T-helper 2 cell treated with Interferon-gamma antibody and Interleukin-4, amounts not matched to agents 5 μg/mL and 100 μg/mL, for 36 hours (primary cell): ENCODE measurements at regions not wholly inside any gene's neighbourhood (a gene's known extent, or its start where the extent isn't known, plus 50 kb on each side); places are given as distances from the start of the nearest gene placed in this dataset.
"Not testable (repeated sequence)": the region's sequence is repeated elsewhere in the genome, so short reads cannot be mapped to it uniquely, and the experiment has no call there.

Experiments used
- DNase-seq: peaks from one replicate; pipeline ENCODE4 v3.0.0; 2021; ENCODE audit warnings: low spot score
- H3K27ac Mint-ChIP-seq: one replicate; pipeline ENCODE4 v1.8.0; 2021; ENCODE audit warnings: mild to moderate bottlenecking, mixed read lengths
- H3K27me3 Mint-ChIP-seq: one replicate; pipeline ENCODE4 v1.8.0; 2021; ENCODE audit warnings: low read depth, mixed read lengths
- H3K36me3 Mint-ChIP-seq: one replicate; pipeline ENCODE4 v1.8.0; 2021; ENCODE audit warnings: low read depth, mixed read lengths
- H3K4me1 Mint-ChIP-seq: one replicate; pipeline ENCODE4 v1.8.0; 2021; ENCODE audit warnings: low read depth, mixed read lengths
- H3K4me3 Mint-ChIP-seq: one replicate; pipeline ENCODE4 v1.8.0; 2022; ENCODE audit warnings: mild to moderate bottlenecking, moderate library complexity, mixed read lengths
- H3K9me3 Mint-ChIP-seq: one replicate; pipeline ENCODE4 v1.8.0; 2021; ENCODE audit warnings: mixed read lengths

GRCh38 chr4:117014236-117014635 is 71.1 kb downstream of the TRAM1L1 start:
- Mint-ChIP-seq H3K4me1 (no peaks in the 10 kb centered on the region), H3K9me3 (no peaks in the 10 kb centered on the region)

GRCh38 chr4:117010671-117011070 is 74.7 kb downstream of the TRAM1L1 start:
- no peak overlapping the region for H3K27ac Mint-ChIP-seq
- no peaks in the 10 kb centered on the region for H3K36me3 Mint-ChIP-seq
- no peak for DNase-seq
- no peak overlapping the region for H3K4me3 Mint-ChIP-seq
- no peaks in the 10 kb centered on the region for H3K4me1 Mint-ChIP-seq
- H3K27me3 Mint-ChIP-seq, result no peaks in the 10 kb centered on the region
- no peaks in the 10 kb centered on the region for H3K9me3 Mint-ChIP-seq

More at GRCh38 chr4:117014236-117014635, 71.1 kb downstream of the TRAM1L1 start:
- DNase-seq, result no peak
- Mint-ChIP-seq H3K27me3 (no peaks in the 10 kb centered on the region), H3K4me3 (no peak overlapping the region), H3K27ac (no peak overlapping the region), H3K36me3 (no peaks in the 10 kb centered on the region)

- no peak overlapping the region for H3K27ac Mint-ChIP-seq
- H3K9me3 Mint-ChIP-seq, result no peaks in the 10 kb centered on the region
- H3K4me3 Mint-ChIP-seq, result no peak overlapping the region
- no peak for DNase-seq
- no peaks in the 10 kb centered on the region for H3K36me3 Mint-ChIP-seq
- no peaks in the 10 kb centered on the region for H3K27me3 Mint-ChIP-seq
- no peaks in the 10 kb centered on the region for H3K4me1 Mint-ChIP-seq
Observed at GRCh38 chr4:117001077-117001476, 84.3 kb downstream of the TRAM1L1 start.

GRCh38 chr4:116982656-116983055 is 102.7 kb downstream of the TRAM1L1 start:
- no peak overlapping the region for H3K4me3 Mint-ChIP-seq
- H3K4me1 Mint-ChIP-seq, result no peaks in the 10 kb centered on the region
- no peaks in the 10 kb centered on the region for H3K36me3 Mint-ChIP-seq
- peaks cover 5% of the 10 kb centered on the region for H3K9me3 Mint-ChIP-seq
- no peak overlapping the region for H3K27ac Mint-ChIP-seq
- H3K27me3 Mint-ChIP-seq, result no peaks in the 10 kb centered on the region
- DNase-seq, result no peak

GRCh38 chr4:116980436-116980835 is 104.9 kb downstream of the TRAM1L1 start:
- not testable (repeated sequence) for H3K36me3 Mint-ChIP-seq, H3K4me3 Mint-ChIP-seq, H3K27ac Mint-ChIP-seq, H3K4me1 Mint-ChIP-seq, DNase-seq, H3K9me3 Mint-ChIP-seq, H3K27me3 Mint-ChIP-seq

- H3K4me3 Mint-ChIP-seq, result no peak overlapping the region
- H3K36me3 Mint-ChIP-seq, result no peaks in the 10 kb centered on the region
- H3K27me3 Mint-ChIP-seq, result no peaks in the 10 kb centered on the region
- H3K4me1 Mint-ChIP-seq, result no peaks in the 10 kb centered on the region
- H3K27ac Mint-ChIP-seq, result no peak overlapping the region
- no peak for DNase-seq
- H3K9me3 Mint-ChIP-seq, result no peaks in the 10 kb centered on the region
Observed at GRCh38 chr4:116959045-116959444, 126.3 kb downstream of the TRAM1L1 start.

GRCh38 chr4:116953947-116954346 is 131.4 kb downstream of the TRAM1L1 start:
- H3K27me3 Mint-ChIP-seq, result no peaks in the 10 kb centered on the region
- no peak overlapping the region for H3K4me3 Mint-ChIP-seq
- H3K36me3 Mint-ChIP-seq, result no peaks in the 10 kb centered on the region
- H3K4me1 Mint-ChIP-seq, result no peaks in the 10 kb centered on the region
- H3K9me3 Mint-ChIP-seq, result no peaks in the 10 kb centered on the region
- DNase-seq, result no peak
- no peak overlapping the region for H3K27ac Mint-ChIP-seq

- H3K27me3 Mint-ChIP-seq, result no peaks in the 10 kb centered on the region
- H3K36me3 Mint-ChIP-seq, result no peaks in the 10 kb centered on the region
- no peak overlapping the region for H3K4me3 Mint-ChIP-seq
- no peaks in the 10 kb centered on the region for H3K4me1 Mint-ChIP-seq
- DNase-seq, result no peak
- H3K9me3 Mint-ChIP-seq, result no peaks in the 10 kb centered on the region
- no peak overlapping the region for H3K27ac Mint-ChIP-seq
Observed at GRCh38 chr4:116952530-116953136, 132.7 kb downstream of the TRAM1L1 start.

GRCh38 chr4:116949856-116950255 is 135.5 kb downstream of the TRAM1L1 start:
- H3K27ac Mint-ChIP-seq, result no peak overlapping the region
- DNase-seq, result no peak
- no peaks in the 10 kb centered on the region for H3K4me1 Mint-ChIP-seq
- no peak overlapping the region for H3K4me3 Mint-ChIP-seq
- H3K27me3 Mint-ChIP-seq, result no peaks in the 10 kb centered on the region
- no peaks in the 10 kb centered on the region for H3K36me3 Mint-ChIP-seq
- no peaks in the 10 kb centered on the region for H3K9me3 Mint-ChIP-seq

GRCh38 chr4:116942315-116942714 is 143.1 kb downstream of the TRAM1L1 start:
- DNase-seq, result no peak
- H3K9me3 Mint-ChIP-seq, result no peaks in the 10 kb centered on the region
- no peak overlapping the region for H3K4me3 Mint-ChIP-seq
- H3K27me3 Mint-ChIP-seq, result no peaks in the 10 kb centered on the region
- no peaks in the 10 kb centered on the region for H3K36me3 Mint-ChIP-seq
- H3K27ac Mint-ChIP-seq, result no peak overlapping the region
- H3K4me1 Mint-ChIP-seq, result no peaks in the 10 kb centered on the region

- DNase-seq, result no peak
- Mint-ChIP-seq H3K36me3 (no peaks in the 10 kb centered on the region), H3K4me1 (no peaks in the 10 kb centered on the region), H3K27me3 (peaks cover 2% of the 10 kb centered on the region), H3K27ac (no peak overlapping the region), H3K9me3 (no peaks in the 10 kb centered on the region), H3K4me3 (no peak overlapping the region)
Observed at GRCh38 chr4:116930329-116930728, 155.0 kb downstream of the TRAM1L1 start.

- Mint-ChIP-seq H3K27me3 (peaks cover 2% of the 10 kb centered on the region), H3K27ac (no peak overlapping the region), H3K4me1 (no peaks in the 10 kb centered on the region), H3K36me3 (no peaks in the 10 kb centered on the region), H3K9me3 (no peaks in the 10 kb centered on the region), H3K4me3 (no peak overlapping the region)
- DNase-seq, result no peak
Observed at GRCh38 chr4:116926631-116927295, 158.6 kb downstream of the TRAM1L1 start.

GRCh38 chr4:116925900-116926457 is 159.4 kb downstream of the TRAM1L1 start:
- H3K36me3 Mint-ChIP-seq, result no peaks in the 10 kb centered on the region
- H3K9me3 Mint-ChIP-seq, result no peaks in the 10 kb centered on the region
- H3K4me1 Mint-ChIP-seq, result no peaks in the 10 kb centered on the region
- H3K27me3 Mint-ChIP-seq, result peaks cover 2% of the 10 kb centered on the region
- H3K4me3 Mint-ChIP-seq, result no peak overlapping the region
- DNase-seq, result no peak
- H3K27ac Mint-ChIP-seq, result no peak overlapping the region

- Mint-ChIP-seq H3K36me3 (no peaks in the 10 kb centered on the region), H3K4me3 (no peak overlapping the region), H3K27me3 (peaks cover 2% of the 10 kb centered on the region), H3K9me3 (no peaks in the 10 kb centered on the region), H3K4me1 (no peaks in the 10 kb centered on the region), H3K27ac (no peak overlapping the region)
- no peak for DNase-seq
Observed at GRCh38 chr4:116923389-116923788, 162.0 kb downstream of the TRAM1L1 start.
